Effector CD4-positive, alpha-beta T cell (primary cell): ENCODE measurements at regions not wholly inside any gene's neighbourhood (a gene's known extent, or its start where the extent isn't known, plus 50 kb on each side); places are given as distances from the start of the nearest gene placed in this dataset.
"Not testable (repeated sequence)": the region's sequence is repeated elsewhere in the genome, so short reads cannot be mapped to it uniquely, and the experiment has no call there.

Source experiments
- DNase-seq: peaks from one replicate; pipeline ENCODE4 v3.0.0-alpha.2; 2020

GRCh38 chr10:8825611-8826010, 771.1 kb downstream of the GATA3 start:
- no peak for DNase-seq

GRCh38 chr10:8829592-8829991, 775.1 kb downstream of the GATA3 start:
- DNase-seq, result no peak

GRCh38 chr10:8830048-8830447, 775.6 kb downstream of the GATA3 start:
- no peak for DNase-seq

- DNase-seq, result no peak
Observed at GRCh38 chr10:8830876-8831275, 776.4 kb downstream of the GATA3 start.

- no peak for DNase-seq
Observed at GRCh38 chr10:8835453-8836167, 781.1 kb downstream of the GATA3 start.

- no peak for DNase-seq
Observed at GRCh38 chr10:8840356-8840755, 785.9 kb downstream of the GATA3 start.

GRCh38 chr10:8844141-8844540, 789.7 kb downstream of the GATA3 start:
- no peak for DNase-seq

GRCh38 chr10:8852546-8852945, 798.1 kb downstream of the GATA3 start:
- DNase-seq, result no peak

GRCh38 chr10:8853048-8853447, 798.6 kb downstream of the GATA3 start:
- no peak for DNase-seq

- DNase-seq, result not testable (repeated sequence)
Observed at GRCh38 chr10:8868924-8869323, 814.4 kb downstream of the GATA3 start.

- DNase-seq, result no peak
Observed at GRCh38 chr10:8873310-8873709, 818.8 kb downstream of the GATA3 start.

GRCh38 chr10:8874268-8874667, 819.8 kb downstream of the GATA3 start:
- no peak for DNase-seq

- DNase-seq, result no peak
Observed at GRCh38 chr10:8874972-8875371, 820.5 kb downstream of the GATA3 start.

- no peak for DNase-seq
Observed at GRCh38 chr10:8876171-8876570, 821.7 kb downstream of the GATA3 start.

- DNase-seq, result no peak
Observed at GRCh38 chr10:8889538-8889937, 835.0 kb downstream of the GATA3 start.

- no peak for DNase-seq
Observed at GRCh38 chr10:8893102-8893501, 838.6 kb downstream of the GATA3 start.

GRCh38 chr10:8894148-8894547, 839.7 kb downstream of the GATA3 start:
- no peak for DNase-seq

- no peak for DNase-seq
Observed at GRCh38 chr10:8897769-8898168, 843.3 kb downstream of the GATA3 start.

GRCh38 chr10:8898745-8899330, 844.4 kb downstream of the GATA3 start:
- DNase-seq, result no peak

GRCh38 chr10:8902926-8903325, 848.4 kb downstream of the GATA3 start:
- no peak for DNase-seq

GRCh38 chr10:8908013-8908412, 853.5 kb downstream of the GATA3 start:
- no peak for DNase-seq

GRCh38 chr10:8910314-8910713, 855.8 kb downstream of the GATA3 start:
- DNase-seq, result no peak

GRCh38 chr10:8911032-8911431, 856.5 kb downstream of the GATA3 start:
- DNase-seq, result no peak

GRCh38 chr10:8912108-8912507, 857.6 kb downstream of the GATA3 start:
- DNase-seq, result no peak

- no peak for DNase-seq
Observed at GRCh38 chr10:8913720-8914119, 859.2 kb downstream of the GATA3 start.
